Esophagus muscularis mucosa (tissue), 4 donors: ENCODE measurements at regions not wholly inside any gene's neighbourhood (a gene's known extent, or its start where the extent isn't known, plus 50 kb on each side); places are given as distances from the start of the nearest gene placed in this dataset.

Experiments used
- DNase-seq: peaks from one replicate; pipeline ENCODE4 v3.0.0-alpha.2; 2017; ENCODE audit errors: extremely low spot score
- H3K27ac ChIP-seq, 4 donors: fragments of 200-600 bp; sonication (generic); replicated peaks in 1 of 4; 1 replicate in 3 of 4; 2 replicates in 1 of 4; pipeline ENCODE4 v1.5.1; 2016 to 2019; ENCODE audit warnings: mild to moderate bottlenecking in 1 of 4
- H3K27me3 ChIP-seq, 4 donors: fragments of 200-600 bp; sonication (generic); one replicate each; pipeline versions ENCODE4 v1.5.1 to v1.6.0; 2016 to 2019
- H3K36me3 ChIP-seq, 4 donors: fragments of 200-600 bp; sonication (generic); one replicate each; pipeline ENCODE4 v1.5.1; 2016 to 2019
- H3K4me1 ChIP-seq, 4 donors: fragments of 200-600 bp; sonication (generic); one replicate each; pipeline ENCODE4 v1.5.1; 2016 to 2019
- H3K4me3 ChIP-seq, 4 donors: fragments of 200-600 bp; sonication (generic); 1 replicate in 2 of 4; 2 replicates in 2 of 4; pipeline ENCODE4 v1.5.1; 2016 to 2019; ENCODE audit warnings: mild to moderate bottlenecking in 4 of 4, moderate library complexity in 1 of 4
- H3K9me3 ChIP-seq, 4 donors: fragments of 200-600 bp; sonication (generic); 1 replicate in 3 of 4; 2 replicates in 1 of 4; pipeline ENCODE4 v1.5.1; 2016 to 2019
- EP300 ChIP-seq: sonication (generic); formaldehyde crosslinking; IDR thresholded peaks from one replicate; pipeline ENCODE4 v1.6.1; 2017; ENCODE audit warnings: antibody characterized with exemption
- POLR2A ChIP-seq: fragments of 450-650 bp; IDR thresholded peaks from one replicate; pipeline ENCODE4 v1.6.1; 2017; ENCODE audit warnings: antibody characterized with exemption, moderate library complexity, mild to moderate bottlenecking, low read depth
- POLR2AphosphoS5 ChIP-seq, 2 donors: sonication (generic); formaldehyde crosslinking; IDR thresholded peaks; one replicate each; pipeline ENCODE4 v1.6.1; 2017; ENCODE audit warnings: antibody characterized with exemption in 2 of 2
- WGBS: methylation state at CpG from one replicate; pipeline ENCODE4 v1.1.5; 2018; 5-methylcytosine and 5-hydroxymethylcytosine counted together
- intact Hi-C: fragments of 100-400 bp; cut with DNase I; formaldehyde crosslinking; loops from one replicate; pipeline ENCODE4 v1.15.1; 2023
- TF ChIP-seq, protein P1 (sequence below), 3 experiments: fragments of 200-600 bp in 2 of 3; fragments of 450-650 bp in 1 of 3; sonication (generic) in 2 of 3; IDR thresholded peaks; one replicate each; pipeline ENCODE4 v1.5.1; 2017 to 2019; ENCODE audit warnings: antibody characterized with exemption in 3 of 3, mild to moderate bottlenecking in 2 of 3, moderate library complexity in 1 of 3

DNA sequence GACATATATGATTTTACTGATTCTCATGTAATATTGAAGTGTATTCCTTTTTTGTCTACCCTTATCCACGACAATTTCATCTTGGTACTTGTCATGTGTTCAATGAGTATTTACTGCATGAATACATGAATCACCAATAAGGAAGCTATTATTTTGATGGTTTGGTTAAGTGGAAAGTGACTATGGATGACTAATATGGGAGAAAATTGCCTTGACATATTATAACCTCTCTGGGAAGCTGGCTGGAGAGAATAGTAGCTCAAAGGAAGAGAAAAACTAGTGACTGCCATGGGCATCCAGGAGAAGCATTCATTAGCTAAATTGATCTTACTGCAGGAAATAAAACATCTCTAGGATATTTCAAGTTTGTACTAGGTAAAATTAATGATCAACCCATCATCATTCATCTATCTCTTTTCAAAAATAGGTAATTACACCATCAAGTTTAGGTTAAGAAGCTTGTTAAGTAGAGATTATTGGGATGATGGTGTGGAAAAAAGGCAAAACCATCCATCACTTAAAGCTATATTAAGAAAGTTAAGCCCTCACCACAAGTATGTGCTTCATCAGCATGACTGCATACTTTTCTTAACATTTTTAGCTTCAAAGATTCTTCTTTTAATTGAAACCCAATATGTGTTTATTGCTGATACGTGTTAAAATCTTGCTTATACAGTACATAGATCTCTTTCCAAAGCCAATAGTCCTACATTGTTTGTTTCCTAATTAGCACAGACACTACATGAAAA is 455.2 kb upstream of the ARPP21 start:
- H3K27ac ChIP-seq = no peak overlapping the region
- H3K36me3 ChIP-seq = no peaks in the 10 kb centered on the region
- DNase-seq = no peak
- WGBS = 64% methylated on average over 2 of the region's 2 CpGs
- no peaks in the 10 kb centered on the region for H3K27me3 ChIP-seq
- TF ChIP-seq EP300 (no peak), POLR2AphosphoS5 (IDR thresholded peaks at IDR 0.05) (no peak), POLR2A (no peak)
- TF ChIP-seq, protein P1, sequence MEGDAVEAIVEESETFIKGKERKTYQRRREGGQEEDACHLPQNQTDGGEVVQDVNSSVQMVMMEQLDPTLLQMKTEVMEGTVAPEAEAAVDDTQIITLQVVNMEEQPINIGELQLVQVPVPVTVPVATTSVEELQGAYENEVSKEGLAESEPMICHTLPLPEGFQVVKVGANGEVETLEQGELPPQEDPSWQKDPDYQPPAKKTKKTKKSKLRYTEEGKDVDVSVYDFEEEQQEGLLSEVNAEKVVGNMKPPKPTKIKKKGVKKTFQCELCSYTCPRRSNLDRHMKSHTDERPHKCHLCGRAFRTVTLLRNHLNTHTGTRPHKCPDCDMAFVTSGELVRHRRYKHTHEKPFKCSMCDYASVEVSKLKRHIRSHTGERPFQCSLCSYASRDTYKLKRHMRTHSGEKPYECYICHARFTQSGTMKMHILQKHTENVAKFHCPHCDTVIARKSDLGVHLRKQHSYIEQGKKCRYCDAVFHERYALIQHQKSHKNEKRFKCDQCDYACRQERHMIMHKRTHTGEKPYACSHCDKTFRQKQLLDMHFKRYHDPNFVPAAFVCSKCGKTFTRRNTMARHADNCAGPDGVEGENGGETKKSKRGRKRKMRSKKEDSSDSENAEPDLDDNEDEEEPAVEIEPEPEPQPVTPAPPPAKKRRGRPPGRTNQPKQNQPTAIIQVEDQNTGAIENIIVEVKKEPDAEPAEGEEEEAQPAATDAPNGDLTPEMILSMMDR (IDR thresholded peaks at IDR 0.05) = no peak
- H3K4me1 ChIP-seq = no peaks in the 10 kb centered on the region
- H3K4me3 ChIP-seq = no peak overlapping the region
- intact Hi-C loops = no loop called here
- peaks cover 0 to 18% (median 11%) of the 10 kb centered on the region in 4 donors for H3K9me3 ChIP-seq

DNA sequence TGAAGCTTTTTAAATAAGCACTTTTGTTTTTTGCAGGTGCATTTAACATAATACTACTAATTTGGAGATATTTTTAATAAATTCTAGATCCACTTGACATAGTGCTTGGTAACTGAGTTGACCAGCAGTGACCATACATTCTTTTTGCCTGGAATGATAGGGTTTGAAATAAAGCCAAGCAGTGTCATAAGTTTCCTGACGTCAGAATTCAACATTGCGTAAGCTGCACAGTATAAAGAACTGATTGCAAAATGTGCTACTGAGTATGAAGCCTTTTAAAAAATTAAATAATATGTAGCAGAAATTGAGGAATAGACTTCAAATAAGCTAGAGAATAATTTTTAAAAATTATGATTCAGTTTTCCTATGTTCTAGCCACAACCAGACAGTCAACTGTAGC is 454.6 kb upstream of the ARPP21 start:
- no peak overlapping the region for H3K4me3 ChIP-seq
- peaks cover 0 to 18% (median 11%) of the 10 kb centered on the region in 4 donors for H3K9me3 ChIP-seq
- no peak for DNase-seq
- H3K4me1 ChIP-seq = no peaks in the 10 kb centered on the region
- H3K27ac ChIP-seq = no peak overlapping the region
- H3K36me3 ChIP-seq = no peaks in the 10 kb centered on the region
- TF ChIP-seq POLR2A (no peak), POLR2AphosphoS5 (IDR thresholded peaks at IDR 0.05) (no peak), EP300 (no peak)
- TF ChIP-seq, protein P1 (IDR thresholded peaks at IDR 0.05) = no peak
- intact Hi-C loops = no loop called here
- H3K27me3 ChIP-seq = no peaks in the 10 kb centered on the region
- 62% methylated on average over 2 of the region's 2 CpGs for WGBS

DNA sequence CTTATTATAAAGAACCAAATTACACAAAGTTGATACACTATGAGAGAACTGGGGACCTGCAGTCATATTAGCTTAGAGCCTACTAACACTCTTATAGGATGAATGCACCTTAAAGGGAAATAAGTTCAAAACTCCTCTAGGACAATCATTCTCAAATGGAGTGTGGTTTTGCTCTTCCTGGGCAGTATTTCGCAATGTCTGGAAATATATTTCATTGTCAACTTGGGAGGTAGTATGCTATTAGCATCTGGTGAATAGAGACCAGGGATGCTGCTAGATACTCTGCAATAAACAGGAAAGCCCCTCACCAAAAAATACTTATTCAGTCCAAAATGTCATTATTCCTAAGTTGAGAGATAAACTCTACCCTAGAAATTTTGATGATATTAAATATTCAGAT is 451.4 kb upstream of the ARPP21 start:
- Histone ChIP-seq H3K4me1 (no peaks in the 10 kb centered on the region), H3K9me3 (peaks cover 0 to 3% (median 0%) of the 10 kb centered on the region in 4 donors), H3K27ac (no peak overlapping the region), H3K27me3 (no peaks in the 10 kb centered on the region), H3K36me3 (no peaks in the 10 kb centered on the region), H3K4me3 (no peak overlapping the region)
- TF ChIP-seq POLR2A (no peak), EP300 (no peak), POLR2AphosphoS5 (IDR thresholded peaks at IDR 0.05) (no peak)
- TF ChIP-seq, protein P1 (IDR thresholded peaks at IDR 0.05) = no peak
- WGBS = 82% methylated on average over 1 of the region's 1 CpG
- intact Hi-C loops = no loop called here
- no peak for DNase-seq

DNA sequence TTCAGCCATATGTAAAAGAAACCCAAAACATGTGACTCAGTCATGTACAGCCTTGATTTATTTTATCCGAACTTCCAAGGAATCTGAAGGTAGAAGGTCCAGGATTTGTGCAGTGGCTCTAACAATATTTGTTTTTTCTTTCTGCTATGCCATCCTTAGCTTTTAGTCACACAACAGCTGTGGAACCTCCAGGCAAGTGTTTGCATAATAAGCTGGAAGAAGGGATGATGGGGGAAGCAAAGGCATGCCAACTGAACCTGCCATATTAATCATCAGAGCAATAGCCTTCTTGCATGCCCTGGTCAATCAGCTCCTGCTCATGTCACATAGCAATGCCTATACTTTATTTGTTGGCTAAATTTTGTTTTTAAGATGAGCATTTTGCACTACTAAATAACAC is 444.7 kb upstream of the ARPP21 start:
- WGBS = 93% methylated on average over 1 of the region's 1 CpG
- no peak for DNase-seq
- Histone ChIP-seq H3K9me3 (no peaks in the 10 kb centered on the region), H3K27ac (no peak overlapping the region), H3K4me1 (no peaks in the 10 kb centered on the region), H3K36me3 (no peaks in the 10 kb centered on the region), H3K27me3 (no peaks in the 10 kb centered on the region), H3K4me3 (no peak overlapping the region)
- intact Hi-C loops = no loop called here
- TF ChIP-seq, protein P1 (IDR thresholded peaks at IDR 0.05) = no peak
- no peak for TF ChIP-seq POLR2A
- no peak for TF ChIP-seq EP300
- TF ChIP-seq POLR2AphosphoS5 (IDR thresholded peaks at IDR 0.05) = no peak

DNA sequence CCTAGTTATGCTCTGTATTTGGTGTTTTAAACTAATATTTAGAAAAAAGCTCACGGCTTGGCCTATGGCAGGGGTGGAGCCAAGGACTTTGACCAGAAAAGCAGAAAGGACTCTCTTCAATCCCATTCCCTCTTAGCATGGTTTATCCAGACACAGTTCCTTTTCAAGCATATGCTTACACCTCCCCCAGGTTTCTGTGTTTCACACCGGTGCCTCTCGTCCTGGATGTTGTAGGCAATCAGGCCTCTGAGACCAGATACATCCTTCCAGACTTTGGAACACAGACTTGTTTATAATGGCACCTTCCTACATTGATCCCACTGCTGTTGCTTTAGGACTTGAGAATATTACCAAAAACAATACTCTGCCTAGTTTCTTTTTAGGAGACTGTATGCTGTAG is 440.5 kb upstream of the ARPP21 start:
- no peaks in the 10 kb centered on the region for H3K36me3 ChIP-seq
- no peaks in the 10 kb centered on the region for H3K27me3 ChIP-seq
- no peak overlapping the region for H3K4me3 ChIP-seq
- no peak overlapping the region for H3K27ac ChIP-seq
- H3K9me3 ChIP-seq = no peaks in the 10 kb centered on the region
- TF ChIP-seq POLR2A = no peak
- TF ChIP-seq, protein P1 (IDR thresholded peaks at IDR 0.05) = no peak
- TF ChIP-seq POLR2AphosphoS5 (IDR thresholded peaks at IDR 0.05) = no peak
- TF ChIP-seq EP300 = no peak
- WGBS = 88% methylated on average over 3 of the region's 3 CpGs
- H3K4me1 ChIP-seq = no peaks in the 10 kb centered on the region
- DNase-seq = no peak
- intact Hi-C loops = no loop called here
